ENCODE measurements at regions not wholly inside any gene's neighbourhood (a gene's known extent, or its start where the extent isn't known, plus 50 kb on each side); places are given as distances from the start of the nearest gene placed in this dataset.

GRCh38 chr22:48338793-48339705 lies 1488.6 kb downstream of the BRD1 start:
- DNase-seq: no peak

- DNase-seq: no peak
Measured at GRCh38 chr22:48337957-48338792, 1489.5 kb downstream of the BRD1 start.

- no peak for DNase-seq
Measured at GRCh38 chr22:48336339-48337060, 1491.2 kb downstream of the BRD1 start.

GRCh38 chr22:48335442-48336139 lies 1492.1 kb downstream of the BRD1 start:
- DNase-seq: no peak

- no peak for DNase-seq
Measured at GRCh38 chr22:48334971-48335370, 1492.7 kb downstream of the BRD1 start.

GRCh38 chr22:48333816-48334735 lies 1493.6 kb downstream of the BRD1 start:
- DNase-seq: no peak

GRCh38 chr22:48333323-48333763 lies 1494.3 kb downstream of the BRD1 start:
- DNase-seq: no peak

- no peak for DNase-seq
Measured at GRCh38 chr22:48332438-48333322, 1495.0 kb downstream of the BRD1 start.

- DNase-seq: no peak
Measured at GRCh38 chr22:48331691-48332220, 1495.9 kb downstream of the BRD1 start.

GRCh38 chr22:48331266-48331665 lies 1496.4 kb downstream of the BRD1 start:
- no peak for DNase-seq

- DNase-seq: no peak
Measured at GRCh38 chr22:48327721-48328120, 1500.0 kb downstream of the BRD1 start.

GRCh38 chr22:48323746-48324145 lies 1503.9 kb downstream of the BRD1 start:
- DNase-seq: no peak

- DNase-seq: no peak
Measured at GRCh38 chr22:48322907-48323306, 1504.8 kb downstream of the BRD1 start.

- DNase-seq: no peak
Measured at GRCh38 chr22:48321986-48322545, 1505.6 kb downstream of the BRD1 start.

GRCh38 chr22:48320683-48321451 lies 1506.8 kb downstream of the BRD1 start:
- no peak for DNase-seq

GRCh38 chr22:48320048-48320682 lies 1507.5 kb downstream of the BRD1 start:
- no peak for DNase-seq

GRCh38 chr22:48319321-48320047 lies 1508.2 kb downstream of the BRD1 start:
- no peak for DNase-seq
